WTC11 (cell line): ENCODE measurements at regions not wholly inside any gene's neighbourhood (a gene's known extent, or its start where the extent isn't known, plus 50 kb on each side); places are given as distances from the start of the nearest gene placed in this dataset.
"Not testable (repeated sequence)": the region's sequence is repeated elsewhere in the genome, so short reads cannot be mapped to it uniquely, and the experiment has no call there.

Source experiments
- ATAC-seq: fragments of 200-7000 bp; cut with Tn5 transposase; 2 replicates; pipeline ENCODE4 v1.10.0; 2021; ENCODE audit warnings: mild to moderate bottlenecking, moderate library complexity
- CTCF ChIA-PET: fragments of 300-600 bp; sonication (Branson Sonifier 250); formaldehyde crosslinking; loops from one replicate; lab custom pipeline; 2021; ENCODE audit warnings: antibody characterized with exemption; lab: Charles Lee
- POLR2A ChIA-PET: fragments of 350-600 bp; sonication (Branson Sonifier 250); formaldehyde crosslinking; loops from one replicate; lab custom pipeline; 2021; ENCODE audit warnings: antibody characterized with exemption; lab: Charles Lee
- DNase-seq: peaks from one replicate; pipeline ENCODE4 v3.0.0; 2021; ENCODE audit warnings: low spot score
- H3K27ac Mint-ChIP-seq: 2 replicates; pipeline ENCODE4 v1.8.0; 2021; ENCODE audit warnings: mixed read lengths
- H3K27me3 Mint-ChIP-seq: 2 replicates; pipeline ENCODE4 v1.8.0; 2021; ENCODE audit warnings: low read depth, mild to moderate bottlenecking, moderate library complexity, mixed read lengths
- H3K36me3 Mint-ChIP-seq: 2 replicates; pipeline ENCODE4 v1.8.0; 2021; ENCODE audit warnings: mixed read lengths
- H3K4me1 Mint-ChIP-seq: 2 replicates; pipeline ENCODE4 v1.8.0; 2022; ENCODE audit warnings: mixed read lengths
- H3K4me3 Mint-ChIP-seq: 2 replicates; pipeline ENCODE4 v1.8.0; 2021; ENCODE audit warnings: mild to moderate bottlenecking, moderate library complexity, mixed read lengths
- H3K9me3 Mint-ChIP-seq: 2 replicates; pipeline ENCODE4 v1.8.0; 2021; ENCODE audit warnings: mixed read lengths
- ATF1 ChIP-seq: sonication (generic); formaldehyde crosslinking; IDR thresholded peaks from 2 replicates; pipeline ENCODE4 v1.8.1; 2023; ENCODE audit warnings: mild to moderate bottlenecking, moderate library complexity, missing genetic modification reagents
- IRF2 ChIP-seq: sonication (generic); formaldehyde crosslinking; IDR thresholded peaks from 2 replicates; pipeline ENCODE4 v1.8.0; 2022; ENCODE audit warnings: low read depth, missing genetic modification reagents, borderline replicate concordance
- JUN ChIP-seq: sonication (generic); formaldehyde crosslinking; IDR thresholded peaks from 2 replicates; pipeline ENCODE4 v1.8.0; 2023; ENCODE audit warnings: mild to moderate bottlenecking, missing genetic modification reagents
- MXD4 ChIP-seq: fragments of 250-450 bp; sonication (Bioruptor Pico); IDR thresholded peaks from 2 replicates; pipeline ENCODE4 v1.8.0; 2021; ENCODE audit warnings: mild to moderate bottlenecking, moderate library complexity, borderline replicate concordance
- NR1H2 ChIP-seq: sonication (generic); formaldehyde crosslinking; IDR thresholded peaks from 2 replicates; pipeline ENCODE4 v1.9.0; 2021; ENCODE audit warnings: mild to moderate bottlenecking, moderate library complexity, missing genetic modification reagents
- NR2C2 ChIP-seq: sonication (generic); formaldehyde crosslinking; IDR thresholded peaks from 2 replicates; pipeline ENCODE4 v1.8.0; 2022; ENCODE audit warnings: mild to moderate bottlenecking, missing genetic modification reagents
- OVOL2 ChIP-seq: fragments of 250-450 bp; sonication (Bioruptor Pico); IDR thresholded peaks from 2 replicates; pipeline ENCODE4 v1.9.0; 2021; ENCODE audit warnings: mild to moderate bottlenecking, borderline replicate concordance
- SOX15 ChIP-seq: fragments of 250-450 bp; sonication (Bioruptor Pico); IDR thresholded peaks from 2 replicates; pipeline ENCODE4 v1.9.0; 2021; ENCODE audit warnings: mild to moderate bottlenecking
- ZBTB21 ChIP-seq: sonication (generic); formaldehyde crosslinking; IDR thresholded peaks from 2 replicates; pipeline ENCODE4 v1.8.1; 2023; ENCODE audit warnings: mild to moderate bottlenecking, missing genetic modification reagents, borderline replicate concordance
- ZNF232 ChIP-seq: sonication (generic); formaldehyde crosslinking; IDR thresholded peaks from 2 replicates; pipeline ENCODE4 v1.8.0; 2022; ENCODE audit warnings: mild to moderate bottlenecking, missing genetic modification reagents
- ZNF396 ChIP-seq: fragments of 250-450 bp; sonication (Bioruptor Pico); IDR thresholded peaks from 2 replicates; pipeline ENCODE4 v1.8.0; 2021; ENCODE audit warnings: mild to moderate bottlenecking, moderate library complexity, borderline replicate concordance
- ZNF416 ChIP-seq: fragments of 250-450 bp; sonication (Bioruptor Pico); IDR thresholded peaks from 2 replicates; pipeline ENCODE4 v1.9.0; 2021; ENCODE audit warnings: mild to moderate bottlenecking, inconsistent platforms
- ZNF423 ChIP-seq: fragments of 250-450 bp; sonication (Bioruptor Pico); IDR thresholded peaks from 2 replicates; pipeline ENCODE4 v2.1.2; 2022; ENCODE audit warnings: mild to moderate bottlenecking, moderate library complexity
- TF ChIP-seq, protein P1 (sequence below): sonication (generic); formaldehyde crosslinking; conservative IDR thresholded peaks from 2 replicates; pipeline ENCODE4 v1.8.1; 2023; ENCODE audit warnings: mild to moderate bottlenecking, low read depth, missing genetic modification reagents, moderate library complexity
- TF ChIP-seq, protein P2 (sequence below): sonication (generic); formaldehyde crosslinking; IDR thresholded peaks from 2 replicates; pipeline ENCODE4 v1.8.1; 2023; ENCODE audit warnings: mild to moderate bottlenecking, missing genetic modification reagents
- TF ChIP-seq, protein P3 (sequence below): fragments of 250-450 bp; sonication (Bioruptor Pico); IDR thresholded peaks from 2 replicates; pipeline ENCODE4 v2.1.2; 2022; ENCODE audit warnings: mild to moderate bottlenecking, moderate library complexity
- TF ChIP-seq, protein P4 (sequence below): sonication (generic); formaldehyde crosslinking; IDR thresholded peaks from 2 replicates; pipeline ENCODE4 v1.8.1; 2022; ENCODE audit warnings: low read depth, missing genetic modification reagents, borderline replicate concordance
- TF ChIP-seq, protein P5 (sequence below): sonication (generic); formaldehyde crosslinking; IDR thresholded peaks from 2 replicates; pipeline ENCODE4 v1.8.1; 2023; ENCODE audit warnings: mild to moderate bottlenecking, missing genetic modification reagents
- TF ChIP-seq, protein P6 (sequence below): sonication (generic); formaldehyde crosslinking; IDR thresholded peaks from 2 replicates; pipeline ENCODE4 v1.8.0; 2023; ENCODE audit warnings: mild to moderate bottlenecking, missing genetic modification reagents
- TF ChIP-seq, protein P7 (sequence below): fragments of 250-450 bp; sonication (Bioruptor Pico); IDR thresholded peaks from 2 replicates; pipeline ENCODE4 v1.9.0; 2021; ENCODE audit warnings: moderate library complexity, mild to moderate bottlenecking, inconsistent platforms, borderline replicate concordance

DNA sequence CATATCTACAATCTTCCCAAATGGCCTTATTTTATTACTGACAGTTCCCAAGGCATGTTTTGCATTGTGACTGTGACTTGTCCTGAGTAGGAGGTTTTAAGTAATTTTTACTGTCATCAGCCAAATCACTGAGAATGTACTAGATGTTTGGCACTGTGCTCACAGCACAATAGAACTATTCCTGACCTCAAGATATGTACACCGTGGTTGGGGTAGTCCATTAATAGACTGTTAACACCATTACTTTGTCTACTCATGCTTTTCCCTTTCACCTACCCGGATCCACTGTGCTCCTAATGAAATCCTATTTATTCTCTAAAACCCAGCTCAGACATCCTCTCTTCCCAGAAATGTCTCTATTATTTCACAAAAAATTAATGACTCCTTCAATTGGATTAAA is 168.7 kb upstream of the TENM4 start:
- H3K4me1 Mint-ChIP-seq, result no peaks in the 10 kb centered on the region
- no peaks in the 10 kb centered on the region for H3K9me3 Mint-ChIP-seq
- CTCF ChIA-PET, result no interaction called here
- H3K36me3 Mint-ChIP-seq, result no peaks in the 10 kb centered on the region
- POLR2A ChIA-PET, result no interaction called here
- DNase-seq (no peak), ATAC-seq (no peak)
- no peak overlapping the region for H3K4me3 Mint-ChIP-seq
- no peak overlapping the region for H3K27ac Mint-ChIP-seq
- peaks cover 14% of the 10 kb centered on the region for H3K27me3 Mint-ChIP-seq
- TF ChIP-seq OVOL2 (no peak), SOX15 (CRISPR knock-in tag) (no peak), ZBTB21 (CRISPR knock-in tag) (no peak), ATF1 (CRISPR knock-in tag) (no peak), JUN (CRISPR knock-in tag) (no peak), MXD4 (CRISPR knock-in tag) (no peak), ZNF416 (CRISPR knock-in tag) (no peak), ZNF232 (CRISPR knock-in tag) (no peak), NR1H2 (no peak)
- TF ChIP-seq, protein P1, sequence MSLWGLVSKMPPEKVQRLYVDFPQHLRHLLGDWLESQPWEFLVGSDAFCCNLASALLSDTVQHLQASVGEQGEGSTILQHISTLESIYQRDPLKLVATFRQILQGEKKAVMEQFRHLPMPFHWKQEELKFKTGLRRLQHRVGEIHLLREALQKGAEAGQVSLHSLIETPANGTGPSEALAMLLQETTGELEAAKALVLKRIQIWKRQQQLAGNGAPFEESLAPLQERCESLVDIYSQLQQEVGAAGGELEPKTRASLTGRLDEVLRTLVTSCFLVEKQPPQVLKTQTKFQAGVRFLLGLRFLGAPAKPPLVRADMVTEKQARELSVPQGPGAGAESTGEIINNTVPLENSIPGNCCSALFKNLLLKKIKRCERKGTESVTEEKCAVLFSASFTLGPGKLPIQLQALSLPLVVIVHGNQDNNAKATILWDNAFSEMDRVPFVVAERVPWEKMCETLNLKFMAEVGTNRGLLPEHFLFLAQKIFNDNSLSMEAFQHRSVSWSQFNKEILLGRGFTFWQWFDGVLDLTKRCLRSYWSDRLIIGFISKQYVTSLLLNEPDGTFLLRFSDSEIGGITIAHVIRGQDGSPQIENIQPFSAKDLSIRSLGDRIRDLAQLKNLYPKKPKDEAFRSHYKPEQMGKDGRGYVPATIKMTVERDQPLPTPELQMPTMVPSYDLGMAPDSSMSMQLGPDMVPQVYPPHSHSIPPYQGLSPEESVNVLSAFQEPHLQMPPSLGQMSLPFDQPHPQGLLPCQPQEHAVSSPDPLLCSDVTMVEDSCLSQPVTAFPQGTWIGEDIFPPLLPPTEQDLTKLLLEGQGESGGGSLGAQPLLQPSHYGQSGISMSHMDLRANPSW, result no peak
- TF ChIP-seq, protein P2, sequence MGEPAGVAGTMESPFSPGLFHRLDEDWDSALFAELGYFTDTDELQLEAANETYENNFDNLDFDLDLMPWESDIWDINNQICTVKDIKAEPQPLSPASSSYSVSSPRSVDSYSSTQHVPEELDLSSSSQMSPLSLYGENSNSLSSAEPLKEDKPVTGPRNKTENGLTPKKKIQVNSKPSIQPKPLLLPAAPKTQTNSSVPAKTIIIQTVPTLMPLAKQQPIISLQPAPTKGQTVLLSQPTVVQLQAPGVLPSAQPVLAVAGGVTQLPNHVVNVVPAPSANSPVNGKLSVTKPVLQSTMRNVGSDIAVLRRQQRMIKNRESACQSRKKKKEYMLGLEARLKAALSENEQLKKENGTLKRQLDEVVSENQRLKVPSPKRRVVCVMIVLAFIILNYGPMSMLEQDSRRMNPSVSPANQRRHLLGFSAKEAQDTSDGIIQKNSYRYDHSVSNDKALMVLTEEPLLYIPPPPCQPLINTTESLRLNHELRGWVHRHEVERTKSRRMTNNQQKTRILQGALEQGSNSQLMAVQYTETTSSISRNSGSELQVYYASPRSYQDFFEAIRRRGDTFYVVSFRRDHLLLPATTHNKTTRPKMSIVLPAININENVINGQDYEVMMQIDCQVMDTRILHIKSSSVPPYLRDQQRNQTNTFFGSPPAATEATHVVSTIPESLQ (CRISPR knock-in tag), result no peak
- TF ChIP-seq, protein P3, sequence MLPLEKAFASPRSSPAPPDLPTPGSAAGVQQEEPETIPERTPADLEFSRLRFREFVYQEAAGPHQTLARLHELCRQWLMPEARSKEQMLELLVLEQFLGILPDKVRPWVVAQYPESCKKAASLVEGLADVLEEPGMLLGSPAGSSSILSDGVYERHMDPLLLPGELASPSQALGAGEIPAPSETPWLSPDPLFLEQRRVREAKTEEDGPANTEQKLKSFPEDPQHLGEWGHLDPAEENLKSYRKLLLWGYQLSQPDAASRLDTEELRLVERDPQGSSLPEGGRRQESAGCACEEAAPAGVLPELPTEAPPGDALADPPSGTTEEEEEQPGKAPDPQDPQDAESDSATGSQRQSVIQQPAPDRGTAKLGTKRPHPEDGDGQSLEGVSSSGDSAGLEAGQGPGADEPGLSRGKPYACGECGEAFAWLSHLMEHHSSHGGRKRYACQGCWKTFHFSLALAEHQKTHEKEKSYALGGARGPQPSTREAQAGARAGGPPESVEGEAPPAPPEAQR (CRISPR knock-in tag), result no peak
- TF ChIP-seq, protein P4, sequence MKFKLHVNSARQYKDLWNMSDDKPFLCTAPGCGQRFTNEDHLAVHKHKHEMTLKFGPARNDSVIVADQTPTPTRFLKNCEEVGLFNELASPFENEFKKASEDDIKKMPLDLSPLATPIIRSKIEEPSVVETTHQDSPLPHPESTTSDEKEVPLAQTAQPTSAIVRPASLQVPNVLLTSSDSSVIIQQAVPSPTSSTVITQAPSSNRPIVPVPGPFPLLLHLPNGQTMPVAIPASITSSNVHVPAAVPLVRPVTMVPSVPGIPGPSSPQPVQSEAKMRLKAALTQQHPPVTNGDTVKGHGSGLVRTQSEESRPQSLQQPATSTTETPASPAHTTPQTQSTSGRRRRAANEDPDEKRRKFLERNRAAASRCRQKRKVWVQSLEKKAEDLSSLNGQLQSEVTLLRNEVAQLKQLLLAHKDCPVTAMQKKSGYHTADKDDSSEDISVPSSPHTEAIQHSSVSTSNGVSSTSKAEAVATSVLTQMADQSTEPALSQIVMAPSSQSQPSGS (CRISPR knock-in tag), result no peak
- TF ChIP-seq, protein P5, sequence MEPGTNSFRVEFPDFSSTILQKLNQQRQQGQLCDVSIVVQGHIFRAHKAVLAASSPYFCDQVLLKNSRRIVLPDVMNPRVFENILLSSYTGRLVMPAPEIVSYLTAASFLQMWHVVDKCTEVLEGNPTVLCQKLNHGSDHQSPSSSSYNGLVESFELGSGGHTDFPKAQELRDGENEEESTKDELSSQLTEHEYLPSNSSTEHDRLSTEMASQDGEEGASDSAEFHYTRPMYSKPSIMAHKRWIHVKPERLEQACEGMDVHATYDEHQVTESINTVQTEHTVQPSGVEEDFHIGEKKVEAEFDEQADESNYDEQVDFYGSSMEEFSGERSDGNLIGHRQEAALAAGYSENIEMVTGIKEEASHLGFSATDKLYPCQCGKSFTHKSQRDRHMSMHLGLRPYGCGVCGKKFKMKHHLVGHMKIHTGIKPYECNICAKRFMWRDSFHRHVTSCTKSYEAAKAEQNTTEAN (CRISPR knock-in tag), result no peak

DNA sequence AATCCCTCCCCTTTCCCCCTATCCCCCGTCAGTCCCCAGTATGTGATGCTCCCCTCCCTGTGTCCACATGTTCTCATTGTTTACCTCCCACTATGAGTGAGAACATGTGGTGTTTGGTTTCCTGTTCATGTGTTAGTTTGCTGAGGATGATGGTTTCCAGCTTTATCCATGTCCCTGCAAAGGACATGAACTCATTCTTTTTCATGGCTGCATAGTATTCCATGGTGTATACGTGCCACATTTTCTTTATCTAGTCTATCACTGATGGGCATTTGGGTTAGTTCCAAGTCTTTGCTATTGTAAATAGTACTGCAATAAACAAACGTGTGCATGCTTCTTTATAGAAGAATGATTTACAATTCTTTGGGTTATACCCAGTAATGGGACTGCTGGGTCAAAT is 165.6 kb upstream of the TENM4 start:
- not testable (repeated sequence) for H3K4me1 Mint-ChIP-seq

DNA sequence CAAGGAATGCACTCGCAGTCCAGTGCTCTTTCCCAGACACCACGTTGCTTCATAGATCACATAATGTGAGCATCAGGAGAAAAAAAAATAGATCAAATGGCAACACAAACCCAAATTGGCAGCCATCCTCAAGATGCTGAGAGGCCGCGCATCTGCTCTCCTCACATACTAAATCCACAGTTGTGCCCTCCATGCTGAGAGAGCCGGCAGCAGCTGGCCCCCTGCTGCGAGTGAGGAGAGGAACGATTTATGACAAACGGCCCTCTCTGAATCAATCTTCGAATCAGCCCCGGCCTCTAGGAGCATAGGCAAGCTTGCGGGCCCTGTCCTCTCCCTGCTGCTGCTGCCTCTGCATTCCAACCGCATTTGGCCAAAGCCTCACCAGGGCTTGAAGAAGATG is 159.9 kb upstream of the TENM4 start:
- Mint-ChIP-seq H3K4me1 (peaks cover 5% of the 10 kb centered on the region), H3K4me3 (no peak overlapping the region), H3K27me3 (no peaks in the 10 kb centered on the region; the same call in 1 of the 2 replicates), H3K27ac (no peak overlapping the region), H3K9me3 (no peaks in the 10 kb centered on the region), H3K36me3 (no peaks in the 10 kb centered on the region)
- ChIA-PET POLR2A (no interaction called here), CTCF (no interaction called here)
- DNase-seq, result no peak
- ATAC-seq, result no peak
- TF ChIP-seq, protein P6, sequence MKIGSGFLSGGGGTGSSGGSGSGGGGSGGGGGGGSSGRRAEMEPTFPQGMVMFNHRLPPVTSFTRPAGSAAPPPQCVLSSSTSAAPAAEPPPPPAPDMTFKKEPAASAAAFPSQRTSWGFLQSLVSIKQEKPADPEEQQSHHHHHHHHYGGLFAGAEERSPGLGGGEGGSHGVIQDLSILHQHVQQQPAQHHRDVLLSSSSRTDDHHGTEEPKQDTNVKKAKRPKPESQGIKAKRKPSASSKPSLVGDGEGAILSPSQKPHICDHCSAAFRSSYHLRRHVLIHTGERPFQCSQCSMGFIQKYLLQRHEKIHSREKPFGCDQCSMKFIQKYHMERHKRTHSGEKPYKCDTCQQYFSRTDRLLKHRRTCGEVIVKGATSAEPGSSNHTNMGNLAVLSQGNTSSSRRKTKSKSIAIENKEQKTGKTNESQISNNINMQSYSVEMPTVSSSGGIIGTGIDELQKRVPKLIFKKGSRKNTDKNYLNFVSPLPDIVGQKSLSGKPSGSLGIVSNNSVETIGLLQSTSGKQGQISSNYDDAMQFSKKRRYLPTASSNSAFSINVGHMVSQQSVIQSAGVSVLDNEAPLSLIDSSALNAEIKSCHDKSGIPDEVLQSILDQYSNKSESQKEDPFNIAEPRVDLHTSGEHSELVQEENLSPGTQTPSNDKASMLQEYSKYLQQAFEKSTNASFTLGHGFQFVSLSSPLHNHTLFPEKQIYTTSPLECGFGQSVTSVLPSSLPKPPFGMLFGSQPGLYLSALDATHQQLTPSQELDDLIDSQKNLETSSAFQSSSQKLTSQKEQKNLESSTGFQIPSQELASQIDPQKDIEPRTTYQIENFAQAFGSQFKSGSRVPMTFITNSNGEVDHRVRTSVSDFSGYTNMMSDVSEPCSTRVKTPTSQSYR, result no peak
- TF ChIP-seq, protein P7, sequence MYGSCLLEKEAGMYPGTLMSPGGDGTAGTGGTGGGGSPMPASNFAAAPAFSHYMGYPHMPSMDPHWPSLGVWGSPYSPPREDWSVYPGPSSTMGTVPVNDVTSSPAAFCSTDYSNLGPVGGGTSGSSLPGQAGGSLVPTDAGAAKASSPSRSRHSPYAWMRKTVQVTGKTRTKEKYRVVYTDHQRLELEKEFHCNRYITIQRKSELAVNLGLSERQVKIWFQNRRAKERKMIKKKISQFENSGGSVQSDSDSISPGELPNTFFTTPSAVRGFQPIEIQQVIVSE (CRISPR knock-in tag), result no peak
- TF ChIP-seq ZNF423 (CRISPR knock-in tag) (no peak), ZNF396 (no peak), NR2C2 (CRISPR knock-in tag) (no peak), IRF2 (CRISPR knock-in tag) (no peak)

More for the DNA sequence above, 165.6 kb upstream of the TENM4 start:
- POLR2A ChIA-PET, H3K9me3 Mint-ChIP-seq, H3K27me3 Mint-ChIP-seq, H3K36me3 Mint-ChIP-seq, H3K27ac Mint-ChIP-seq, ATAC-seq, CTCF ChIA-PET, DNase-seq, H3K4me3 Mint-ChIP-seq: not testable (repeated sequence)
